PC-9 (cell line): ENCODE measurements at regions not wholly inside any gene's neighbourhood (a gene's known extent, or its start where the extent isn't known, plus 50 kb on each side); places are given as distances from the start of the nearest gene placed in this dataset.

Source experiments
- BruUV-seq: library from RNA; stranded (reverse); fragments of 400-500 nt; replicated peaks from 2 replicates; lab custom pipeline; 2021; lab: Mats Ljungman, UMichigan
- CTCF ChIA-PET: fragments of 300-600 bp; sonication (Branson Sonifier 250); formaldehyde crosslinking; loops from one replicate; lab custom pipeline; 2022; ENCODE audit warnings: antibody characterized with exemption; lab: Charles Lee
- POLR2A ChIA-PET: fragments of 300-600 bp; sonication (Branson Sonifier 250); formaldehyde crosslinking; loops from one replicate; lab custom pipeline; 2022; ENCODE audit warnings: antibody characterized with exemption; ENCODE audit not compliant: unreplicated experiment; lab: Charles Lee
- DNase-seq, 2 experiments: peaks; one replicate each; pipeline versions ENCODE4 v3.0.0 to v3.0.0-alpha.2; 2015 to 2022; ENCODE audit warnings: mixed read lengths in 1 of 2
- H2AFZ ChIP-seq: fragments of 200-600 bp; sonication (generic); 2 replicates; pipeline ENCODE4 v1.8.1; 2017; ENCODE audit warnings: antibody characterized with exemption
- H3F3A ChIP-seq: fragments of 200-600 bp; sonication (generic); 2 replicates; pipeline ENCODE4 v1.8.1; 2017; ENCODE audit warnings: antibody characterized with exemption, mild to moderate bottlenecking, low read depth; ENCODE audit not compliant: insufficient read depth
- H3K27ac ChIP-seq: fragments of 200-600 bp; sonication (generic); 2 replicates; pipeline ENCODE4 v1.6.1; 2016; ENCODE audit warnings: mixed run types
- H3K27me3 ChIP-seq: fragments of 200-600 bp; sonication (generic); 2 replicates; pipeline ENCODE4 v1.6.1; 2016; ENCODE audit warnings: low read depth, mixed run types; ENCODE audit not compliant: insufficient read depth
- H3K36me3 ChIP-seq: fragments of 200-600 bp; sonication (generic); 2 replicates; pipeline ENCODE4 v1.6.1; 2016; ENCODE audit warnings: low read depth, mixed run types
- H3K4me1 ChIP-seq: fragments of 200-600 bp; sonication (generic); replicated peaks from 2 replicates; pipeline ENCODE4 v1.6.1; 2016; ENCODE audit warnings: mixed run types; ENCODE audit not compliant: insufficient read depth
- H3K4me2 ChIP-seq: fragments of 200-600 bp; sonication (generic); 2 replicates; pipeline ENCODE4 v1.6.1; 2017; ENCODE audit warnings: mixed run types
- H3K4me3 ChIP-seq: fragments of 200-600 bp; sonication (generic); 2 replicates; pipeline ENCODE4 v1.6.1; 2016; ENCODE audit warnings: mixed run types
- H3K79me2 ChIP-seq: fragments of 200-600 bp; sonication (generic); 2 replicates; pipeline ENCODE4 v1.6.1; 2017; ENCODE audit warnings: low read depth, mixed run types
- H3K9me2 ChIP-seq: fragments of 200-600 bp; sonication (generic); 2 replicates; pipeline ENCODE4 v1.8.1; 2017; ENCODE audit warnings: mild to moderate bottlenecking; ENCODE audit not compliant: insufficient read depth
- H3K9me3 ChIP-seq: fragments of 200-600 bp; sonication (generic); 2 replicates; pipeline ENCODE4 v1.8.1; 2016; ENCODE audit warnings: low read depth; ENCODE audit not compliant: insufficient read depth
- H4K20me1 ChIP-seq: fragments of 200-600 bp; sonication (generic); 2 replicates; pipeline ENCODE4 v1.8.1; 2017; ENCODE audit not compliant: insufficient read depth
- CTCF ChIP-seq: fragments of 200-600 bp; sonication (generic); conservative IDR thresholded peaks from 2 replicates; pipeline ENCODE4 v1.6.1; 2017; ENCODE audit warnings: mixed run types, antibody characterized with exemption, mild to moderate bottlenecking, moderate library complexity
- EZH2 ChIP-seq: fragments of 200-600 bp; sonication (generic); IDR thresholded peaks from 2 replicates; pipeline ENCODE4 v1.8.0; 2017; ENCODE audit warnings: antibody characterized with exemption, low read depth
- intact Hi-C: fragments of 100-400 bp; cut with micrococcal nuclease; formaldehyde crosslinking; loops from one replicate; pipeline ENCODE4 v1.10.0; 2022; ENCODE audit not compliant: unreplicated experiment

- Histone ChIP-seq H3K27ac (no peak overlapping the region), H3K27me3 (no peaks in the 10 kb centered on the region), H3K79me2 (no peaks in the 10 kb centered on the region), H3K4me3 (no peak overlapping the region), H4K20me1 (no peaks in the 10 kb centered on the region), H3F3A (no peaks in the 10 kb centered on the region), H3K9me3 (no peaks in the 10 kb centered on the region), H3K4me2 (no peak overlapping the region), H3K36me3 (no peaks in the 10 kb centered on the region), H2AFZ (no peak overlapping the region), H3K4me1 (no peaks in the 10 kb centered on the region), H3K9me2 (no peaks in the 10 kb centered on the region)
- intact Hi-C loops: no loop called here
- CTCF ChIA-PET: no interaction called here
- POLR2A ChIA-PET: no interaction called here
- no TSS peak for BruUV-seq
- TF ChIP-seq CTCF: no peak
- TF ChIP-seq EZH2: no peak
- no peak for DNase-seq
These were observed 214.4 kb downstream of the NSG2 start for GRCh38 chr5:174259696-174260420.

GRCh38 chr5:174271316-174271715 is 225.8 kb downstream of the NSG2 start:
- ChIA-PET POLR2A (no interaction called here), CTCF (no interaction called here)
- H3K27me3 ChIP-seq: peaks cover 30% of the 10 kb centered on the region
- no peak overlapping the region for H3K4me3 ChIP-seq
- no peaks in the 10 kb centered on the region for H3K4me1 ChIP-seq
- BruUV-seq: no TSS peak
- no peaks in the 10 kb centered on the region for H4K20me1 ChIP-seq
- no peak for TF ChIP-seq EZH2
- TF ChIP-seq CTCF: no peak
- DNase-seq: no peak
- intact Hi-C loops: no loop called here
- no peaks in the 10 kb centered on the region for H3K9me3 ChIP-seq
- H3K79me2 ChIP-seq: no peaks in the 10 kb centered on the region
- no peak overlapping the region for H2AFZ ChIP-seq
- H3K36me3 ChIP-seq: no peaks in the 10 kb centered on the region
- H3K27ac ChIP-seq: no peak overlapping the region
- no peaks in the 10 kb centered on the region; the same call in 1 of the 2 replicates for H3K9me2 ChIP-seq
- H3F3A ChIP-seq: no peaks in the 10 kb centered on the region
- H3K4me2 ChIP-seq: no peak overlapping the region

DNA sequence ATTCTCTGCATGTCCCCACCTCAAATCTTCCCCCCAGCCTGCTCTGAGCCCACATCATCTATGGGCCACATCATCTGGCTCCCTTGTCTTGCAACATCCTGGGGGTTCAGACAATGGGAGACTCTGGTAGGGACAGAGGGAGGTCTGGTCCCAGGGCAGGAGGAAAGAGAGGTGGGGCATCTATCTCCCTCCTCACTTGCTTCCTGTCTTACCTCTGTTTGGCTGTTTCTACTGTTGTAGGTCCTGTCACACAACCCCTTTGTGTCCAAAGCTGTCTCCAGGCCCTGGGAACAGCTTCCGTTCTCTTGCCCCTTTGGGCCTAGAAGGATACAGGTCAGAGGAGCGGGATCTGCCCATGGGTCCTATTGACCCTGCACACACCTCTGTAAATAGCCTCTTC is 227.2 kb downstream of the NSG2 start:
- Histone ChIP-seq H3K27me3 (peaks cover 42% of the 10 kb centered on the region), H3K4me1 (no peaks in the 10 kb centered on the region), H2AFZ (no peak overlapping the region), H3F3A (no peaks in the 10 kb centered on the region), H3K4me2 (no peak overlapping the region), H4K20me1 (no peaks in the 10 kb centered on the region), H3K9me3 (no peaks in the 10 kb centered on the region), H3K79me2 (no peaks in the 10 kb centered on the region), H3K36me3 (no peaks in the 10 kb centered on the region), H3K9me2 (no peaks in the 10 kb centered on the region), H3K27ac (no peak overlapping the region), H3K4me3 (no peak overlapping the region)
- TF ChIP-seq CTCF (no peak), EZH2 (no peak)
- BruUV-seq: no TSS peak
- no peak for DNase-seq
- POLR2A ChIA-PET: no interaction called here
- CTCF ChIA-PET: no interaction called here
- intact Hi-C loops: no loop called here
